Upper lobe of left lung (tissue), 4 donors: ENCODE measurements at regions not wholly inside any gene's neighbourhood (a gene's known extent, or its start where the extent isn't known, plus 50 kb on each side); places are given as distances from the start of the nearest gene placed in this dataset.

Source experiments
- CTCF ChIP-seq, 6 experiments: fragments of 450-650 bp in 4 of 6; fragments of 200-600 bp in 2 of 6; sonication (generic) in 2 of 6; IDR thresholded peaks; one replicate each; pipeline ENCODE4 v1.5.1; 2016 to 2019; ENCODE audit warnings: antibody characterized with exemption in 6 of 6
- POLR2A ChIP-seq, 4 donors: fragments of 450-650 bp; IDR thresholded peaks; one replicate each; pipeline ENCODE4 v1.5.1; 2016 to 2017; ENCODE audit warnings: antibody characterized with exemption in 4 of 4, mild to moderate bottlenecking in 2 of 4
- POLR2AphosphoS5 ChIP-seq, 2 donors: sonication (generic); formaldehyde crosslinking; IDR thresholded peaks; one replicate each; pipeline ENCODE4 v1.5.1; 2017; ENCODE audit warnings: antibody characterized with exemption in 2 of 2

- TF ChIP-seq CTCF (IDR thresholded peaks at IDR 0.05) (no peak), POLR2A (IDR thresholded peaks at IDR 0.05) (no peak), POLR2AphosphoS5 (IDR thresholded peaks at IDR 0.05) (no peak)
These were observed 61.1 kb upstream of the TNRC6B start for GRCh38 chr22:40116496-40117200.
